WERI-Rb-1 (cell line): ENCODE measurements at regions not wholly inside any gene's neighbourhood (a gene's known extent, or its start where the extent isn't known, plus 50 kb on each side); places are given as distances from the start of the nearest gene placed in this dataset.

Experiments used
- DNase-seq: peaks from one replicate; pipeline ENCODE4 v3.0.0-alpha.2; 2020
- H3K27ac ChIP-seq: fragments of 250-450 bp; sonication (Bioruptor Pico); 2 replicates; pipeline ENCODE4 v1.5.1; 2020; ENCODE audit warnings: mild to moderate bottlenecking, moderate library complexity
- H3K27me3 ChIP-seq: fragments of 250-450 bp; sonication (Bioruptor Pico); 2 replicates; pipeline ENCODE4 v1.5.1; 2021; ENCODE audit warnings: mild to moderate bottlenecking, low read depth, moderate library complexity; ENCODE audit not compliant: insufficient read depth, severe bottlenecking
- H3K36me3 ChIP-seq: fragments of 250-450 bp; sonication (Bioruptor Pico); 2 replicates; pipeline ENCODE4 v1.5.1; 2020; ENCODE audit warnings: mild to moderate bottlenecking, moderate library complexity
- H3K4me3 ChIP-seq: 2 replicates; pipeline ENCODE4 v1.5.1; 2011; ENCODE audit warnings: low read depth, mild to moderate bottlenecking, control low read depth, low read length
- H3K9me3 ChIP-seq: fragments of 250-450 bp; sonication (Bioruptor Pico); 2 replicates; pipeline ENCODE4 v1.5.1; 2021; ENCODE audit warnings: mild to moderate bottlenecking, moderate library complexity; ENCODE audit not compliant: severe bottlenecking
- TF ChIP-seq, protein P1 (sequence below): IDR thresholded peaks from 2 replicates; pipeline ENCODE4 v1.5.1; 2011; ENCODE audit warnings: low read depth, mild to moderate bottlenecking, control low read depth, inconsistent platforms, low read length

DNA sequence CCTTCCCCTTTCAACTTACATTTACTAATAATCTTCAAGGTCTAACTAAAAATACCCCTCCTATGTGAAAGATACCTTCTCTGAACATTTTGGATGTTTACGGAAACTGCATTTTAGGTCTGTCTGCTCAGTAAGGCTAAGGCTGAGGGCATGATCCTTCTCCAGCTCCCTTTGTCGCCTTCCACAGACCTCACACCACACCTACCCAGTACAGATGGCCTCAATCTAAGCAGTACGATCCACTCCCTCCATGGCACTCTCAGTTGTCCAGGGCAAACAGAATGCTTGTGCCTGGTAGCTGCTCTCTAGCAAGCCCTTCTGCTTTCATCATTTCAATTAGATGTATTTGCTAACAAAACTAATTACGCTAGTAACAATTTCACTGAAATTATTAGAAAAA, 178.3 kb downstream of the CNTN3 start:
- no peak overlapping the region for H3K27ac ChIP-seq
- no peaks in the 10 kb centered on the region for H3K36me3 ChIP-seq
- TF ChIP-seq, protein P1, sequence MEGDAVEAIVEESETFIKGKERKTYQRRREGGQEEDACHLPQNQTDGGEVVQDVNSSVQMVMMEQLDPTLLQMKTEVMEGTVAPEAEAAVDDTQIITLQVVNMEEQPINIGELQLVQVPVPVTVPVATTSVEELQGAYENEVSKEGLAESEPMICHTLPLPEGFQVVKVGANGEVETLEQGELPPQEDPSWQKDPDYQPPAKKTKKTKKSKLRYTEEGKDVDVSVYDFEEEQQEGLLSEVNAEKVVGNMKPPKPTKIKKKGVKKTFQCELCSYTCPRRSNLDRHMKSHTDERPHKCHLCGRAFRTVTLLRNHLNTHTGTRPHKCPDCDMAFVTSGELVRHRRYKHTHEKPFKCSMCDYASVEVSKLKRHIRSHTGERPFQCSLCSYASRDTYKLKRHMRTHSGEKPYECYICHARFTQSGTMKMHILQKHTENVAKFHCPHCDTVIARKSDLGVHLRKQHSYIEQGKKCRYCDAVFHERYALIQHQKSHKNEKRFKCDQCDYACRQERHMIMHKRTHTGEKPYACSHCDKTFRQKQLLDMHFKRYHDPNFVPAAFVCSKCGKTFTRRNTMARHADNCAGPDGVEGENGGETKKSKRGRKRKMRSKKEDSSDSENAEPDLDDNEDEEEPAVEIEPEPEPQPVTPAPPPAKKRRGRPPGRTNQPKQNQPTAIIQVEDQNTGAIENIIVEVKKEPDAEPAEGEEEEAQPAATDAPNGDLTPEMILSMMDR = no peak
- no peaks in the 10 kb centered on the region for H3K27me3 ChIP-seq
- H3K9me3 ChIP-seq = no peaks in the 10 kb centered on the region
- H3K4me3 ChIP-seq = no peak overlapping the region
- DNase-seq = no peak

DNA sequence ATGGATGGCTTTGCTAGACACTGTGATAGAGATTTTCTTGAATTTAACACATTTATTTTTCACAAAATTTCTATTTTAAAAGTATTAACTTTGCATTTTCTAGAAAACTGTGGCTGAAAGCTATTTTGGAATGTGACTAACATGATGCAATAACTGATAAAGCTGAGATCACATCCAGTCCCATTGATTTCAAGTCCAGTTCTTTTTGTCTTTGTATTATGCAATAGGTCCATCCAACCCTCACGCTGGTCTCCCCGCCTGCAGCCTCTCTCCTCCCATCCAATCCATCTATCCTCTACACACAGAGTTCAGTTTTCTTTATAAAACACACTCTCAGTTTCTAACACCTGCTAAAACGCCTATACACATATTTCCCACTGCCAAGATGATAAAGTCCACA, 178.8 kb downstream of the CNTN3 start:
- Histone ChIP-seq H3K27ac (no peak overlapping the region), H3K4me3 (no peak overlapping the region), H3K9me3 (no peaks in the 10 kb centered on the region), H3K27me3 (no peaks in the 10 kb centered on the region), H3K36me3 (no peaks in the 10 kb centered on the region)
- TF ChIP-seq, protein P1 = no peak
- DNase-seq = no peak

DNA sequence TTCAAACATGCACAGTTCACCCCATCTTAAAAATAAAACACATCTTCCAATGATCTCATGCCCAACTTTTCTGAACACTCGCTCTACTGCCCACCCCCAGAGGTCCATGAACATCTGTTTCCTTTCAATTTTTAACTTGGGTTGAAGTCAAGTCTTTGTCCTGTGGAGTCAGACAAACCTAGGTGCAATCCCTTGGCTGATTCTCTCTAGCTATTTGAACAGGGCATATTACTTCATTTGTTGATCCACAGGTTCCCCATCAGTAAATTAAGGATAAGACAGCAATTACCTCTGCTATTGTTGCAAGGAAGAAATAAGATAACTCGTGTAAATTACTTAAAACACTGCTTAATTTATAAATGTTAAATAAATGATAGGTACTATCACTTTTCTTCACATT, 180.1 kb downstream of the CNTN3 start:
- TF ChIP-seq, protein P1 = no peak
- Histone ChIP-seq H3K36me3 (no peaks in the 10 kb centered on the region), H3K4me3 (no peak overlapping the region), H3K27ac (no peak overlapping the region), H3K9me3 (no peaks in the 10 kb centered on the region), H3K27me3 (no peaks in the 10 kb centered on the region)
- no peak for DNase-seq

DNA sequence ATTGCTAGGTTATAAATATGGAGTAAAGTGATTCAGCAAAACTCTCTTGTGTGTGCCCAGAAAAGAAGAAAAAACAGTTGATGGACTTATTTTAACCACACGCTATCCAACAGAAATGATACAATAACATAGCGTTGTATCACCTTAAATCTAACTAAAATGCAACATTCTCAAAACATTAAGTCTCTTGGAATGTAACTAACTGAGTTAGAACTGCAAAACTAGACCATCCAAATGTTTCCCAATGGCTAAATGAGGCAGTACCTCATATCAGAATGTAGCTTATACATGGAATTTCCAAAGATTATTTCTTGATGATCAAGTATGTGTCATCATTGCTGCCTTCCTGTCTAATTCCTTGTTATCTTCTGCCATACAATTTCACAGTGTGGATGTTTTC, 187.9 kb downstream of the CNTN3 start:
- Histone ChIP-seq H3K4me3 (no peak overlapping the region), H3K27ac (no peak overlapping the region), H3K9me3 (no peaks in the 10 kb centered on the region), H3K27me3 (no peaks in the 10 kb centered on the region), H3K36me3 (no peaks in the 10 kb centered on the region)
- TF ChIP-seq, protein P1 = no peak
- no peak for DNase-seq

DNA sequence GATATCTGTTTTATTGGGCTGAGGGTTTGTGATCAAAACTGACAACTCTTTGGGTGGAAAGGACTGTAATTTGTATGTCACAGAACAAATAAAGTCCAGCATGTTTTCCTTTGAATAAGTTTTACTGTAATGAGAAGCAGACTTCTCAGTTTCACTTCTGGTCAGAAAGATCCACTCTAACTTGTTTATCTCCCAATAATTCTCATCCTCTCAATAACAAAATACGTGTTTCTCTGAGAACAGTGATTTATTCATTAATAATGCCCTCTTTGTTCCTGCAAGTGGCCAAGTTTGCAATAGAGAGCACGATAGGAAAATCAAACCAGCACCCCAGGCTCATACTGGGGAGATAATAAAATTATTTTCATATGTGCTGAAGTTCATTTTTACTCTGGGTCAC, 190.6 kb downstream of the CNTN3 start:
- DNase-seq = no peak
- Histone ChIP-seq H3K36me3 (no peaks in the 10 kb centered on the region), H3K4me3 (no peak overlapping the region), H3K27ac (no peak overlapping the region), H3K9me3 (no peaks in the 10 kb centered on the region), H3K27me3 (no peaks in the 10 kb centered on the region)
- TF ChIP-seq, protein P1 = no peak

DNA sequence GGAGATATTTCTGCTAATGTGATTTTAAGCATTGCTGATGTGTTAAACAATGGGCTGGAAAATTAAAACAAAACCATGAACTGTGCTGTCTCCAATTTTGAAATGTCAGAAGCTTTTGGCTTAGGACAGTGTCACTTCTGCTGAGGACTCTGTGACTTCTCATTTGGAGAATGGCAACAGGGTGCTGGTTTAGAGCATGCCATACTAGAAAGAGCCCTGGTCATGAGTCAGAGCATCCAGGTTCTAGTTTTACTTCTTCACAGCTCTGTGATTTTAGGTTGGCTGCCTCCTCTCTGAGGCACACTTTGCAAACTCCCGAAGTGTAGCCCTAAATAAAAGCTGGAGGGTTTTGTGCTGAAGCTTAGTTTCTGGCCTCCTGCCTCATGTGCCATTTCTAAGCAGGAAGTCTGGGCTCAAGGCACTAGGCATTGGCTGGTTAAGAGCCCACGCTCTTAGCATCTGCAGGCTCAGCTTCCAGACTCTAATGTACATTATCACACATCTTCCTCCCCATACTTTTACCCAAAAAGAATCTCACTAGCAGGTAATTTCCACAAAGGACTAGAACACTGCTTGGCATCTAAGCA, 193.8 kb downstream of the CNTN3 start:
- no peaks in the 10 kb centered on the region for H3K27me3 ChIP-seq
- no peak overlapping the region for H3K4me3 ChIP-seq
- no peak overlapping the region for H3K27ac ChIP-seq
- TF ChIP-seq, protein P1 = no peak
- no peaks in the 10 kb centered on the region for H3K36me3 ChIP-seq
- peaks cover 1% of the 10 kb centered on the region for H3K9me3 ChIP-seq
- DNase-seq = no peak
